K562 (cell line): ENCODE measurements at regions not wholly inside any gene's neighbourhood (a gene's known extent, or its start where the extent isn't known, plus 50 kb on each side); places are given as distances from the start of the nearest gene placed in this dataset.
A peak's percentile ranks its signal among the peaks of the same experiment; 100 is the strongest.

ENCODE experiments used
- CCNT2 ChIP-seq: IDR thresholded peaks from 2 replicates; pipeline ENCODE4 v1.6.1; 2011; ENCODE audit warnings: borderline replicate concordance, low read depth, mild to moderate bottlenecking, moderate library complexity, mixed read lengths, low read length; ENCODE audit not compliant: insufficient read length; ENCODE audit errors: extremely low read depth
- CEBPG ChIP-seq, 3 experiments: fragments of 200-800 bp in 1 of 3; sonication (Bioruptor generic) in 1 of 3; sonication (generic) in 1 of 3; formaldehyde crosslinking in 1 of 3; IDR thresholded peaks in 2 of 3; conservative IDR thresholded peaks in 1 of 3; 2 replicates each; pipeline versions ENCODE4 v1.6.1 to v1.8.0; 2016 to 2022; ENCODE audit warnings: missing compliant biosample characterization in 2 of 3, missing genetic modification characterization in 2 of 3, mild to moderate bottlenecking in 1 of 3, missing genetic modification reagents in 1 of 3
- E2F3 ChIP-seq: fragments of 250-450 bp; sonication (Bioruptor Pico); IDR thresholded peaks from 2 replicates; pipeline ENCODE4 v1.4.0; 2020; ENCODE audit warnings: mild to moderate bottlenecking
- HCFC1 ChIP-seq: IDR thresholded peaks from 2 replicates; pipeline ENCODE4 v1.6.1; 2012; ENCODE audit warnings: low read depth, low read length, improper control_type of control experiment
- HDAC3 ChIP-seq: fragments of 450-650 bp; IDR thresholded peaks from 2 replicates; pipeline ENCODE4 v1.6.1; 2018; ENCODE audit warnings: borderline replicate concordance, mild to moderate bottlenecking, moderate library complexity; ENCODE audit not compliant: partially characterized antibody
- HDAC6 ChIP-seq: IDR thresholded peaks from 2 replicates; pipeline ENCODE4 v1.6.1; 2012; ENCODE audit warnings: low read depth, mild to moderate bottlenecking, control low read depth, inconsistent platforms, low read length, moderate library complexity
- KLF6 ChIP-seq: fragments of 250-450 bp; sonication (Bioruptor Pico); IDR thresholded peaks from 2 replicates; pipeline ENCODE4 v1.4.0; 2020; ENCODE audit warnings: mild to moderate bottlenecking, moderate library complexity, borderline replicate concordance
- PHB2 ChIP-seq: fragments of 450-650 bp; IDR thresholded peaks from 2 replicates; pipeline ENCODE4 v1.6.1; 2017; ENCODE audit warnings: low read depth
- POLR3A ChIP-seq: IDR thresholded peaks from 2 replicates; pipeline ENCODE4 v1.6.1; 2011; ENCODE audit warnings: borderline replicate concordance, mild to moderate bottlenecking, moderate library complexity; ENCODE audit not compliant: insufficient read length, insufficient read depth; ENCODE audit errors: extremely low read depth
- SETDB1 ChIP-seq: IDR thresholded peaks from one replicate; pipeline ENCODE4 v1.6.1; 2012; ENCODE audit warnings: low read length, control low read depth, inconsistent platforms
- TCF7L2 ChIP-seq: fragments of 150-350 bp; IDR thresholded peaks from 2 replicates; pipeline ENCODE4 v1.6.1; 2016; ENCODE audit warnings: low read depth, mild to moderate bottlenecking, low read length, moderate library complexity
- XRCC4 ChIP-seq: IDR thresholded peaks from one replicate; pipeline ENCODE4 v1.6.1; 2011; ENCODE audit not compliant: insufficient read depth, insufficient read length; ENCODE audit errors: extremely low read depth
- ZNF197 ChIP-seq: fragments of 200-800 bp; sonication (Bioruptor generic); IDR thresholded peaks from 2 replicates; pipeline ENCODE4 v1.6.1; 2016; ENCODE audit warnings: low read depth, missing genetic modification characterization, missing compliant biosample characterization
- ZNF217 ChIP-seq: sonication (generic); formaldehyde crosslinking; IDR thresholded peaks from 2 replicates; pipeline ENCODE4 v1.8.0; 2022; ENCODE audit warnings: mild to moderate bottlenecking, missing genetic modification reagents
- TF ChIP-seq, protein P1 (sequence below): fragments of 250-450 bp; sonication (Bioruptor Pico); IDR thresholded peaks from 2 replicates; pipeline ENCODE4 v1.8.0; 2022; ENCODE audit warnings: inconsistent platforms, mild to moderate bottlenecking, moderate library complexity, borderline replicate concordance
- TF ChIP-seq, protein P2 (sequence below): fragments of 450-650 bp; formaldehyde crosslinking; conservative IDR thresholded peaks from 2 replicates; pipeline ENCODE4 v1.4.0; 2022; ENCODE audit warnings: mild to moderate bottlenecking, missing genetic modification characterization
- TF ChIP-seq, protein P3 (sequence below): fragments of 450-650 bp; IDR thresholded peaks from 2 replicates; pipeline ENCODE4 v1.6.1; 2016; ENCODE audit warnings: antibody characterized with exemption
- TF ChIP-seq, protein P4 (sequence below), 2 experiments: IDR thresholded peaks; 2 replicates each; pipeline ENCODE4 v1.6.1; 2011; ENCODE audit warnings: borderline replicate concordance in 1 of 2, control low read depth in 1 of 2, low read depth in 1 of 2, low read length in 1 of 2, mild to moderate bottlenecking in 1 of 2, mixed read lengths in 1 of 2, moderate library complexity in 1 of 2; ENCODE audit not compliant: insufficient read depth in 1 of 2, insufficient read length in 1 of 2, poor library complexity in 1 of 2, severe bottlenecking in 1 of 2; ENCODE audit errors: extremely low read depth in 1 of 2
- TF ChIP-seq, protein P5 (sequence below), 3 experiments: fragments of 200-800 bp in 1 of 3; sonication (Bioruptor generic) in 1 of 3; sonication (generic) in 1 of 3; formaldehyde crosslinking in 1 of 3; IDR thresholded peaks; 2 replicates each; pipeline versions ENCODE4 v1.6.1 to v1.8.0; 2016 to 2022; ENCODE audit warnings: mild to moderate bottlenecking in 2 of 3, missing compliant biosample characterization in 2 of 3, missing genetic modification characterization in 2 of 3, missing genetic modification reagents in 1 of 3

DNA sequence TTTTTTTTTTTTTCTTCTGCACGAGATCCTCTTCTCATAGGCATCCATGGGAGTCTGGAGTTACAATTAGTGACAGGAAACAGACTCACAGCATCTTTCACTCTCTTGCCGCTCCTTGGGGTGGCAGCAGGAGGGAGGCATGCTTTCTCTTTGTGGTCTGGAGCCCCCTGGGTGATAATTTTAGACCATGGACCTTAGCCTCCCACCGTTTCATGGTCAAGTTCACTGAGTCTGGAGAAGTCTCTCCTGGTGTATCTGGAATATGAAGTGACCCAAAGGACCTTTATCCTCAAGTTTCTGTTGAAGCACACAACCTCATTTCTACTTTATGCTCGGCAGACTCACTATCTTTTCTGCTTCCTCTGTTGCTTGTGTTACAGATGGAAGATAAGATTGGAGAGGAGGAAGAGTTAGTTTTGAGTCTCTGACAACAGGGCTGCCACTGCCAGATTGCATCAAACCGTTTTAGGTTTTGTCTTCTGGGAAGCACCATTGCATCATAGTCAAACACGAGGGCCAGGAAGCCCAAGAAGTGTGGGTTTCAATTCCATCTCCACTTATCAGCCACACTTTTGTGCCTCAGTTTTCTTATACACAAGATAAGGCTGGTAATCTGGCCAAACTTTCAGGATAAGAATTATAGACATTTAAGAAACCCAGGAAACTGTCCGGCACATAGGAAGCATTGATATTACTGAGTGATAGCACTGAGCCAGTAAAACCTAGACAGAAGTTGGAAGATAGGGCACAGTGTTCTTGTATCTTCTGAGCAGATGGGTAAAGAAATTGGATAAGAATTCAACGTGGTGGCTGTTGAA, 62.3 kb downstream of the ADCYAP1 start (continued):
- TF ChIP-seq XRCC4 (no peak), POLR3A (no peak), ZNF197 (CRISPR knock-in tag) (peak; percentile 83), CEBPG (CRISPR knock-in tag; IDR thresholded peaks at IDR 0.05) (peak; percentile 92), CEBPG (tag; conservative IDR thresholded peaks at IDR 0.05 in 1 of 2, IDR thresholded peaks at IDR 0.05 in 1 of 2) (peak; percentile 99 to 100), HDAC3 (peak; percentile 55), KLF6 (CRISPR knock-in tag) (peak; percentile 4; the same call in 1 of the 2 replicates), PHB2 (no peak), HDAC6 (no peak), TCF7L2 (no peak), ZNF217 (CRISPR knock-in tag) (no peak), HCFC1 (0 out of 2 replicates have a peak, but pooled peaks have one; percentile 5), SETDB1 (no peak), CCNT2 (peak; percentile 89), E2F3 (CRISPR knock-in tag) (no peak)
- TF ChIP-seq, protein P1, sequence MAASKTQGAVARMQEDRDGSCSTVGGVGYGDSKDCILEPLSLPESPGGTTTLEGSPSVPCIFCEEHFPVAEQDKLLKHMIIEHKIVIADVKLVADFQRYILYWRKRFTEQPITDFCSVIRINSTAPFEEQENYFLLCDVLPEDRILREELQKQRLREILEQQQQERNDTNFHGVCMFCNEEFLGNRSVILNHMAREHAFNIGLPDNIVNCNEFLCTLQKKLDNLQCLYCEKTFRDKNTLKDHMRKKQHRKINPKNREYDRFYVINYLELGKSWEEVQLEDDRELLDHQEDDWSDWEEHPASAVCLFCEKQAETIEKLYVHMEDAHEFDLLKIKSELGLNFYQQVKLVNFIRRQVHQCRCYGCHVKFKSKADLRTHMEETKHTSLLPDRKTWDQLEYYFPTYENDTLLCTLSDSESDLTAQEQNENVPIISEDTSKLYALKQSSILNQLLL (CRISPR knock-in tag) = no peak
- TF ChIP-seq, protein P2, sequence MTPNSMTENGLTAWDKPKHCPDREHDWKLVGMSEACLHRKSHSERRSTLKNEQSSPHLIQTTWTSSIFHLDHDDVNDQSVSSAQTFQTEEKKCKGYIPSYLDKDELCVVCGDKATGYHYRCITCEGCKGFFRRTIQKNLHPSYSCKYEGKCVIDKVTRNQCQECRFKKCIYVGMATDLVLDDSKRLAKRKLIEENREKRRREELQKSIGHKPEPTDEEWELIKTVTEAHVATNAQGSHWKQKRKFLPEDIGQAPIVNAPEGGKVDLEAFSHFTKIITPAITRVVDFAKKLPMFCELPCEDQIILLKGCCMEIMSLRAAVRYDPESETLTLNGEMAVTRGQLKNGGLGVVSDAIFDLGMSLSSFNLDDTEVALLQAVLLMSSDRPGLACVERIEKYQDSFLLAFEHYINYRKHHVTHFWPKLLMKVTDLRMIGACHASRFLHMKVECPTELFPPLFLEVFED (CRISPR knock-in tag) = no peak
- TF ChIP-seq, protein P3, sequence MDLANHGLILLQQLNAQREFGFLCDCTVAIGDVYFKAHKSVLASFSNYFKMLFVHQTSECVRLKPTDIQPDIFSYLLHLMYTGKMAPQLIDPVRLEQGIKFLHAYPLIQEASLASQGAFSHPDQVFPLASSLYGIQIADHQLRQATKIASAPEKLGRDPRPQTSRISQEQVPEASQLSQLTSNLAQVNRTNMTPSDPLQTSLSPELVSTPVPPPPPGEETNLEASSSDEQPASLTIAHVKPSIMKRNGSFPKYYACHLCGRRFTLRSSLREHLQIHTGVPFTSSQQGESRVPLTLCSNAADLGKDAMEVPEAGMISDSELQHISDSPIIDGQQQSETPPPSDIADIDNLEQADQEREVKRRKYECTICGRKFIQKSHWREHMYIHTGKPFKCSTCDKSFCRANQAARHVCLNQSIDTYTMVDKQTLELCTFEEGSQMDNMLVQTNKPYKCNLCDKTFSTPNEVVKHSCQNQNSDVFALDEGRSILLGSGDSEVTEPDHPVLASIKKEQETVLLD = no peak
- TF ChIP-seq, protein P4, sequence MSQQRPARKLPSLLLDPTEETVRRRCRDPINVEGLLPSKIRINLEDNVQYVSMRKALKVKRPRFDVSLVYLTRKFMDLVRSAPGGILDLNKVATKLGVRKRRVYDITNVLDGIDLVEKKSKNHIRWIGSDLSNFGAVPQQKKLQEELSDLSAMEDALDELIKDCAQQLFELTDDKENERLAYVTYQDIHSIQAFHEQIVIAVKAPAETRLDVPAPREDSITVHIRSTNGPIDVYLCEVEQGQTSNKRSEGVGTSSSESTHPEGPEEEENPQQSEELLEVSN (IDR thresholded peaks at IDR 0.05; ENCODE audit: borderline replicate concordance in 1 of 2, extremely low read depth in 1 of 2, insufficient read depth in 1 of 2, insufficient read length in 1 of 2, low read depth in 1 of 2, low read length in 1 of 2, poor library complexity in 1 of 2, severe bottlenecking in 1 of 2) = no peak
- TF ChIP-seq, protein P5, sequence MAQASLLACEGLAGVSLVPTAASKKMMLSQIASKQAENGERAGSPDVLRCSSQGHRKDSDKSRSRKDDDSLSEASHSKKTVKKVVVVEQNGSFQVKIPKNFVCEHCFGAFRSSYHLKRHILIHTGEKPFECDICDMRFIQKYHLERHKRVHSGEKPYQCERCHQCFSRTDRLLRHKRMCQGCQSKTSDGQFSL (CRISPR knock-in tag; IDR thresholded peaks at IDR 0.05) = no peak
- TF ChIP-seq, protein P5 (tag; IDR thresholded peaks at IDR 0.05) = no peak
